H1 (cell line): ENCODE measurements at regions not wholly inside any gene's neighbourhood (a gene's known extent, or its start where the extent isn't known, plus 50 kb on each side); places are given as distances from the start of the nearest gene placed in this dataset.

Source experiments
- CTCF ChIA-PET: fragments of 300-600 bp; sonication (Branson Sonifier 250); formaldehyde crosslinking; loops from one replicate; lab custom pipeline; 2021; ENCODE audit not compliant: partially characterized antibody; lab: Charles Lee
- POLR2A ChIA-PET: fragments of 300-600 bp; sonication (Branson Sonifier 250); formaldehyde crosslinking; loops from one replicate; lab custom pipeline; 2021; ENCODE audit warnings: inconsistent platforms; ENCODE audit not compliant: partially characterized antibody; lab: Charles Lee
- DNase-seq, 2 experiments: peaks; one replicate each; pipeline versions ENCODE4 v3.0.0 to v3.0.0-alpha.2; 2010 to 2022; ENCODE audit warnings: low spot score in 2 of 2, low read depth in 1 of 2, mixed read lengths in 1 of 2
- FAIRE-seq: peaks from 2 replicates; lab custom pipeline; 2011; peaks lifted over from hg19 to GRCh38; lab: Jason Lieb, UNC
- H2AFZ ChIP-seq: 2 replicates; pipeline ENCODE4 v1.8.1; 2012; ENCODE audit warnings: low read length, inconsistent platforms
- H2AK5ac ChIP-seq: 2 replicates; pipeline ENCODE4 v1.6.1; 2013; ENCODE audit warnings: low read depth, low read length
- H2BK120ac ChIP-seq: replicated peaks from 2 replicates; pipeline ENCODE3; 2013; ENCODE audit warnings: low read depth, low read length, inconsistent platforms
- H2BK12ac ChIP-seq: 2 replicates; pipeline ENCODE4 v1.6.1; 2013; ENCODE audit warnings: low read depth, low read length
- H2BK15ac ChIP-seq: 2 replicates; pipeline ENCODE4 v1.6.1; 2013; ENCODE audit warnings: low read length
- H2BK20ac ChIP-seq: 2 replicates; pipeline ENCODE4 v1.6.1; 2013; ENCODE audit warnings: low read length
- H2BK5ac ChIP-seq: 2 replicates; pipeline ENCODE4 v1.6.1; 2013; ENCODE audit warnings: low read depth, low read length
- H3K14ac ChIP-seq: 2 replicates; pipeline ENCODE4 v1.6.1; 2013; ENCODE audit warnings: inconsistent platforms; ENCODE audit not compliant: insufficient read length
- H3K18ac ChIP-seq: 2 replicates; pipeline ENCODE4 v1.6.1; 2013; ENCODE audit warnings: low read length; ENCODE audit errors: extremely low read depth
- H3K23ac ChIP-seq: 2 replicates; pipeline ENCODE4 v1.6.1; 2013; ENCODE audit warnings: inconsistent platforms; ENCODE audit not compliant: insufficient read length
- H3K23me2 ChIP-seq: 2 replicates; pipeline ENCODE4 v1.6.1; 2013; ENCODE audit warnings: low read depth, low read length
- H3K27ac ChIP-seq: 2 replicates; pipeline ENCODE4 v1.6.1; 2011; ENCODE audit warnings: low read depth, low read length, inconsistent platforms
- H3K27me3 ChIP-seq, 4 experiments: replicated peaks in 1 of 4; 1 replicate in 1 of 4; 2 replicates in 3 of 4; pipeline versions ENCODE4 v1.6.1 to v1.8.1; 2011 to 2013; ENCODE audit warnings: low read length in 3 of 4, mild to moderate bottlenecking in 3 of 4, inconsistent platforms in 2 of 4, mixed read lengths in 2 of 4, moderate library complexity in 1 of 4; ENCODE audit not compliant: control insufficient read depth in 3 of 4, insufficient read depth in 3 of 4; ENCODE audit errors: extremely low read depth in 1 of 4
- H3K36me3 ChIP-seq, 4 experiments: 2 replicates each; pipeline versions ENCODE4 v1.6.1 to v1.8.1; 2011 to 2013; ENCODE audit warnings: mild to moderate bottlenecking in 4 of 4, low read length in 3 of 4, moderate library complexity in 2 of 4, control low read depth in 1 of 4, inconsistent platforms in 1 of 4; ENCODE audit not compliant: insufficient read depth in 4 of 4, control insufficient read depth in 2 of 4
- H3K4ac ChIP-seq: replicated peaks from 2 replicates; pipeline ENCODE3; 2013; ENCODE audit warnings: low read length, low read depth, mixed read lengths, inconsistent platforms; ENCODE audit not compliant: insufficient read length
- H3K4me1 ChIP-seq, 4 experiments: replicated peaks in 1 of 4; 1 replicate in 1 of 4; 2 replicates in 3 of 4; pipeline versions ENCODE4 v1.6.1 to v1.8.1; 2011 to 2013; ENCODE audit warnings: low read length in 3 of 4, inconsistent platforms in 2 of 4, mixed read lengths in 1 of 4; ENCODE audit not compliant: insufficient read depth in 4 of 4, control insufficient read depth in 3 of 4
- H3K4me2 ChIP-seq, 2 experiments: 2 replicates each; pipeline versions ENCODE4 v1.6.1 to v1.8.1; 2011 to 2013; ENCODE audit warnings: low read depth in 2 of 2, low read length in 2 of 2, control low read depth in 1 of 2, inconsistent platforms in 1 of 2, mild to moderate bottlenecking in 1 of 2; ENCODE audit not compliant: insufficient read depth in 1 of 2
- H3K4me3 ChIP-seq, 4 experiments: fragments of 200-600, 300-600 bp in 1 of 4; sonication (generic), shearing (Covaris generic), sonication (Bioruptor Twin) in 1 of 4; 2 replicates each; pipeline versions ENCODE4 v1.5.1 to v1.8.1; 2011 to 2016; ENCODE audit warnings: low read length in 4 of 4, low read depth in 3 of 4, control low read depth in 2 of 4, inconsistent platforms in 2 of 4, mild to moderate bottlenecking in 2 of 4, mixed read lengths in 1 of 4, moderate library complexity in 1 of 4; ENCODE audit not compliant: insufficient read depth in 2 of 4; ENCODE audit errors: extremely low read depth in 1 of 4
- H3K56ac ChIP-seq: replicated peaks from 2 replicates; pipeline ENCODE3; 2013; ENCODE audit warnings: low read depth, mild to moderate bottlenecking, mixed read lengths, low read length, inconsistent platforms; ENCODE audit not compliant: insufficient read length
- H3K79me1 ChIP-seq: 2 replicates; pipeline ENCODE4 v1.6.1; 2013; ENCODE audit warnings: low read depth, low read length, control low read depth
- H3K79me2 ChIP-seq, 2 experiments: 2 replicates each; pipeline versions ENCODE4 v1.6.1 to v1.8.1; 2012 to 2013; ENCODE audit warnings: low read length in 2 of 2, mild to moderate bottlenecking in 2 of 2, inconsistent platforms in 1 of 2; ENCODE audit not compliant: insufficient read depth in 2 of 2, control insufficient read depth in 1 of 2
- H3K9ac ChIP-seq, 4 experiments: replicated peaks in 1 of 4; 1 replicate in 1 of 4; 2 replicates in 3 of 4; pipeline versions ENCODE4 v1.6.1 to v1.8.1; 2011 to 2013; ENCODE audit warnings: low read depth in 3 of 4, low read length in 3 of 4, control low read depth in 2 of 4, mild to moderate bottlenecking in 2 of 4, moderate library complexity in 2 of 4, inconsistent platforms in 1 of 4; ENCODE audit errors: extremely low read depth in 1 of 4
- H3K9me3 ChIP-seq, 2 experiments: 2 replicates each; pipeline versions ENCODE4 v1.6.1 to v1.8.1; 2012 to 2013; ENCODE audit warnings: mild to moderate bottlenecking in 2 of 2, moderate library complexity in 2 of 2, control low read depth in 1 of 2, inconsistent platforms in 1 of 2, low read depth in 1 of 2, low read length in 1 of 2, mixed read lengths in 1 of 2; ENCODE audit not compliant: insufficient read depth in 2 of 2
- H4K20me1 ChIP-seq, 2 experiments: replicated peaks in 1 of 2; 2 replicates each; pipeline versions ENCODE3 to v1.8.1; 2011 to 2013; ENCODE audit warnings: inconsistent platforms in 2 of 2, low read length in 2 of 2, mild to moderate bottlenecking in 1 of 2; ENCODE audit not compliant: insufficient read depth in 2 of 2, control insufficient read depth in 1 of 2
- H4K5ac ChIP-seq: 2 replicates; pipeline ENCODE4 v1.6.1; 2013; ENCODE audit warnings: low read length, low read depth, mixed read lengths, inconsistent platforms; ENCODE audit not compliant: insufficient read length
- H4K8ac ChIP-seq: 2 replicates; pipeline ENCODE4 v1.8.0; 2013; ENCODE audit warnings: mild to moderate bottlenecking, moderate library complexity, low read length, inconsistent platforms; ENCODE audit not compliant: insufficient read depth; ENCODE audit errors: extremely low read depth
- H4K91ac ChIP-seq: replicated peaks from 2 replicates; pipeline ENCODE3; 2013; ENCODE audit warnings: low read length, mixed read lengths, inconsistent platforms; ENCODE audit not compliant: insufficient read length
- NANOG ChIP-seq: IDR thresholded peaks from 2 replicates; pipeline ENCODE4 v1.6.1; 2011; ENCODE audit warnings: low read length, low read depth, mild to moderate bottlenecking, inconsistent platforms; ENCODE audit not compliant: insufficient read depth, poor library complexity, severe bottlenecking
- WGBS, 2 experiments: shearing (Covaris generic) in 1 of 2; methylation state at CpG; one replicate each; pipeline versions ENCODE4 v1.1.6 to v1.1.7; 2013 to 2015; ENCODE audit warnings: low lambda C conversion rate in 2 of 2, mixed read lengths in 2 of 2, inconsistent platforms in 1 of 2, low coverage in 1 of 2, missing lambda C conversion rate in 1 of 2; ENCODE audit not compliant: insufficient replicate concordance in 2 of 2, insufficient coverage in 1 of 2, insufficient read length in 1 of 2; ENCODE audit errors: extremely low coverage in 1 of 2, missing lambda C conversion rate in 1 of 2; 5-methylcytosine and 5-hydroxymethylcytosine counted together
- TF ChIP-seq, protein P1 (sequence below): IDR thresholded peaks from 2 replicates; pipeline ENCODE4 v1.6.1; 2012; ENCODE audit warnings: inconsistent platforms

DNA sequence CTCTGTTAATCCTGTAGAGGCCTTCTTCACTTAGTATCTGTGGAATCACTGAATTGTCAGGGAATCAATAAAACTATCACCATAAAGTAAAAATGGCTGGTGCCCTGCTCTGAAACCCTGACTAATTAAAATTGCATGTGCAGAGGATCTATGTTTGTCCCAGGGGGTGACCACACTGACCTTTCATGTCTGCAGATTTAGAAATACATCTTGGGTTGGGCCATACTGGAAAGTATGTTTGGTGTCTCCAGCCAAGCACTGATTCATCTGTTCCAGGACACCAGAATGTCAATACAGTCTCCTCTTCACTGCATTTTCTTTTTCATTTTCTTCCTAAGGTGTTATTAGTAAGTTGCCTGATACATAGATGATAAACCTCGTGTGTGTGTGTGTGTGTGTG is 490.9 kb upstream of the INTU start:
- no peak overlapping the region for H3K14ac ChIP-seq
- no peak overlapping the region for H2BK5ac ChIP-seq
- no peak overlapping the region for H3K18ac ChIP-seq
- H3K56ac ChIP-seq: no peak overlapping the region
- H3K9ac ChIP-seq: no peak overlapping the region
- H3K4me3 ChIP-seq: no peak overlapping the region
- no peaks in the 10 kb centered on the region for H4K20me1 ChIP-seq
- H3K27ac ChIP-seq: no peak overlapping the region
- no peak overlapping the region for H2BK15ac ChIP-seq
- DNase-seq (no peak), FAIRE-seq (no peak)
- no peaks in the 10 kb centered on the region for H3K23me2 ChIP-seq
- WGBS, 2 experiments: 63% methylated on average over 1 of the region's 1 CpG; no CpG with 5 or more reads in 1 of the 2 experiments
- no peak overlapping the region for H4K5ac ChIP-seq
- ChIA-PET POLR2A (no interaction called here), CTCF (interaction anchor here (0.7 kb wide), 1 partner anchor 223 kb away, joined by 3 read pairs; no protein-coding TSS in a partner anchor)
- H2BK20ac ChIP-seq: no peak overlapping the region
- H2AFZ ChIP-seq: no peak overlapping the region
- no peak overlapping the region for H2BK120ac ChIP-seq
- H3K79me2 ChIP-seq: no peaks in the 10 kb centered on the region
- H3K79me1 ChIP-seq: no peaks in the 10 kb centered on the region
- H3K4ac ChIP-seq: no peak overlapping the region
- no peak overlapping the region for H3K4me2 ChIP-seq
- H2BK12ac ChIP-seq: no peak overlapping the region
- H3K9me3 ChIP-seq: no peaks in the 10 kb centered on the region
- H3K4me1 ChIP-seq: peaks cover 0 to 2% (median 0%) of the 10 kb centered on the region in 4 experiments; a peak in 1 of 7 replicates
- H3K27me3 ChIP-seq: no peaks in the 10 kb centered on the region
- no peak overlapping the region for H4K91ac ChIP-seq
- no peak overlapping the region for H2AK5ac ChIP-seq
- H3K23ac ChIP-seq: no peak overlapping the region
- no peaks in the 10 kb centered on the region for H3K36me3 ChIP-seq
- no peak overlapping the region for H4K8ac ChIP-seq
- no peak for TF ChIP-seq NANOG
- TF ChIP-seq, protein P1, sequence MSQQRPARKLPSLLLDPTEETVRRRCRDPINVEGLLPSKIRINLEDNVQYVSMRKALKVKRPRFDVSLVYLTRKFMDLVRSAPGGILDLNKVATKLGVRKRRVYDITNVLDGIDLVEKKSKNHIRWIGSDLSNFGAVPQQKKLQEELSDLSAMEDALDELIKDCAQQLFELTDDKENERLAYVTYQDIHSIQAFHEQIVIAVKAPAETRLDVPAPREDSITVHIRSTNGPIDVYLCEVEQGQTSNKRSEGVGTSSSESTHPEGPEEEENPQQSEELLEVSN: no peak
